ENCODE measurements at regions not wholly inside any gene's neighbourhood (a gene's known extent, or its start where the extent isn't known, plus 50 kb on each side); places are given as distances from the start of the nearest gene placed in this dataset.
"Not testable (repeated sequence)": the region's sequence is repeated elsewhere in the genome, so short reads cannot be mapped to it uniquely, and the experiment has no call there.

DNA sequence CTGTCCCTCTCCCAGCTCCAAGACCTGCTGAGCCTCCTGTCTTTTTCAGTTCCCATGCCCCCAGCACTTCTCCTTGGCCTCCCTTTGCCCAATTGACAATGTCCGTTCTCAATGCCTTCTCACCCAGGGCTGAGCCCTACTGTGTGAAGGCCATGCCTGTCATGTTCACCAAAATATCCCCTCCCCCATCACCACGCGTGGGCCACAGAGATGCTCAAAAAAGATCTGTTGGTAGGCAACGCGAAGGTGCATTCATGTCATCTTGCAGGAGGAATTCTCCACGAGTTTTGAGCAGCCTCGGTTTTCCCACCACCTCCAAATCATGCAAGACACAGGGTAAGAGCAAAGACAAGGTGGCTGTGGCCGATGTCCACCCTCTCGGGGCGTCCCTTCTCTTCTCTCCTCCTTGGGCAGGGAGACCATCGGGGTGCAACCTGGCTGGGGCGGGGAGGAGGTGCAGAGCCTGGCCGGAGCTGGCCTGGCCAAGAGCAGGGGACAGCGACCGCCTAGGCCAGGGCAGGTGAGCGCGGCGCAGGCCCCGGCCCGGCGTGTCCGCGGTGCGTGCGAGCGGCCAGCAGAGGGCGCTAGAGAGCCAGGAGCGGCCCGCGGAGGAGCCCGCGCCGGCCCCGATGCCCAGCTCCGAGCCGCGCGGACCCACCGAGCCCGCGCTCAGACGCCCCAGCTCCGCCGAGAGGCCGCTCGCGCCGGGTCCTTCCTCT is 56.3 kb upstream of the KRTAP5-11 start:
- peak; percentile 49 for DNase-seq

DNA sequence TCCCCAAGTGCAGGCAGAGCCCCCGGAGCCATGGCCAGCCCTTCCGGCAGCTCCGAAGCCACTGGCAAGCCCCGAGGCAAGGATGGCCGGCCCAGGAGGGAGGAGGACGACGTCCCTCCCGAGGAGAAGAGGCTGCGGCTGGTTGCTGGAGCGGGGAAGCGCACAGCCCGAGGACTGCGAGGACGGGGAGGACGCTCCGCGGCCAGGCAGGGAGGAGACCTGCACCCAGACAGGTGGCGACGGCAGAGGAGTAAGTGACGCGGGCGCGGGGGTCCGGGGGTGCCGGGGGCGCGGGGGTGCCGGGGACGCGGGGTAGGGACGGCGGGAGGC is 56.8 kb upstream of the KRTAP5-11 start:
- DNase-seq: not testable (repeated sequence)

DNA sequence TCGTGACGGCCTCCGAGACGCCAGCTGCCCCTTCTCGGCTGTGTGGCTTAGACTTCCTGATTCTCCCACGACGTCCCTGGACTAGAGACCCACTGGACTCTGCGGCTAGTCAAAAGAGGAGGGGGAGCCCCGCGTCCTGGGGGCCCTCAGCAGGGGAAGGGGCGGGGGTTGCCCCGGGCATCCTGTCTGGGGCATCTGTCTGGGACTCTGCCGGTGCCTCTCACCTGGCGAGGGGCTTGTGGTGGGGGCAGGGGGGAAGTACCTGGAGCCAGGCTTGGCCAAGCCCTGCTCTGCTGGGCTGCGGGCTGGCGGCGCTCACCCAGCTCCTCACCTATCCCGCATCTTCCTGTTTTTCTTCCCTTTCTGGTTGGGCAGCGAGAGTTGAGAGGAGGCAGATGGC is 57.2 kb upstream of the KRTAP5-11 start:
- not testable (repeated sequence) for DNase-seq

DNA sequence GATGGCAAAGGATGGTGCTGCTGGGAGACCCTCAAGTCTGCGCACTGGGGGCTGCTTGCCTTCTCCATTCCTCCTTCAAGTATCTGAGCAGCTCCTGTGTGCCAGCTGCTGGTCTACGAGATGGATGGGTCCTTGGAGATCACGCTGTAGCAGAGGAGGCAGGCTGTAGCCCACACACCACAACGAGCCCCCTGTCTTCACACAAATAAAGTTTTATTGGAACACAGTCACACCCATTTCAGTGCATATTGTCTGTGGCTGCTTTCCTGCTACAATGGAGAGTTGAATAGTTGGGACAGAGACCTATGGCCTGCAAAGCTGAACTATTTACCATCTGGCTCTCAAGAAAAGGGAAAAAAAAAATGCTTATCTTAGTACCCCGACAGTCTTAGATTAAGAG is 64.4 kb upstream of the KRTAP5-11 start:
- not testable (repeated sequence) for DNase-seq

DNA sequence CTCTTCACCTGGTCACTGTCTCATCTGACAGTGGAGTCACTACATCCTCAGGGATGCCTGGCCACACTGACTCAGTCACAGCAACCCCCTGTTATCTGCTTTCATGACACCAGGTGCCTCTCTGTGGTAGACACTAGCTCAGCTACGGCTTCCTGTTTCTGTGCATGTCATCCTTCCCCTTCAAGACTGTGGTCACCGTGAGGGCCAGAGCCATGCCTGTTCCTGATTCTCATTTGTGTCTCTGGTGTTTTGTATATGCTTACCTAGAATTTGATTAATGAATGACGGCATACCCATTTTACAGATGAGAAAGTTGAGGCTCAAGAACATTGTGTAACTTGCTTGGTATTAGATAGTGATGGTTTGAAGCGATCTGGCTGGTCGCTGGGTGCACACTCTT is 70.3 kb upstream of the KRTAP5-11 start:
- peak; percentile 12 for DNase-seq

DNA sequence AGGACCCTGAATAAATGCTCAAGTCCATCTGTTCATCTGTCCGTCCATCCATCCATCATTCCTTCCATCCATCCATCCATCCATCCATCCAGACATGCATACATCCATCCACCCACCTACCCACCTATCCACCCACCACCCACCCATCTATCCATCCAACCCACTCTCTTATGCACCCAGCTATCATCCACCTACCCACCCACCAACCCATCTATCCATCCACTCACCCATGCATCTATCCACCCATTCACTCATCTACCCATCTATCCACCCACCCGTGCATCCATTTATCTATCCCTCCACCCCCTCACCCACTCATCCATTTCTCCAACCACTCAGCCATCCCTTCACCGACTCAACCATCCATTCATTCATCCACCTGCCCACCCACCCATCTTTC is 71.7 kb upstream of the KRTAP5-11 start:
- DNase-seq: not testable (repeated sequence)

DNA sequence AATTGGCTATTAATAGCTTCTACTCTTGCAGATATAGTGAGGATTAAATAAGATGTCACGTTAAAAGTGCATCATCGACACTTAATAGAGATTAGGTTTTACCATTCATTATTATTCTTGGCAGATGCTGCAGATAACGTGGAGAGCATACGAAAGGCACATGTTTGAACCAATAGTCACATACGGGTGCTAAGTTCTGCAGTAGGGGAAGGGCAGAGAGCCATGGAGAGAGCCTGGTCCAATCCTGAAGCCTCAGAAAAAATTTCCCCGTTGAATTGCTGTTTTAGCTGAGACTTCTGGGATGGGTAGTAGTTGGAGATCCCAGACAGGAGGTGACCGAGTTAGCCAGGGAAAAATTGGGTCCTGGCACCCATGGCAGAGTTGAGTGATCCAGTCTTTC is 72.4 kb upstream of the KRTAP5-11 start:
- DNase-seq: not testable (repeated sequence)

DNA sequence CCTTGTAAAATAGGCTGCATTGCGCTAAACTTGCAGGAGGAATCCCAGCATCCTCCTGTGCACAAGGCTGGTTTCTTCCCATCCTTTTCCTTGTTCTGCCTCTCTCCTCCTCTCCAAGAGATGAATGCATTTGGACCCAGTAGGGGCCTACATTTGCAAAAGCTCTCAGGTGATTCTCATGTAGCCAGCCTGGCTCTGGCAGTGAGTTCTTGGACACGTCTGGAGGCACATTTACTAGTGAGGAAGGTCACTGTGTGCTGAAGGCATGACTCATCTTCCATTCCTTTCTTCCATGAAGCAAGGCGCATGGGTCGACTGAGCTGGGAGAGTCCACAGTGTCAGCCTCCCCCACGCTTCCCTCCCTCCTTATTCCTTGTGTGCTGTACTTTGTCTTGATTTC is 73.8 kb upstream of the KRTAP5-11 start:
- DNase-seq: not testable (repeated sequence)

DNA sequence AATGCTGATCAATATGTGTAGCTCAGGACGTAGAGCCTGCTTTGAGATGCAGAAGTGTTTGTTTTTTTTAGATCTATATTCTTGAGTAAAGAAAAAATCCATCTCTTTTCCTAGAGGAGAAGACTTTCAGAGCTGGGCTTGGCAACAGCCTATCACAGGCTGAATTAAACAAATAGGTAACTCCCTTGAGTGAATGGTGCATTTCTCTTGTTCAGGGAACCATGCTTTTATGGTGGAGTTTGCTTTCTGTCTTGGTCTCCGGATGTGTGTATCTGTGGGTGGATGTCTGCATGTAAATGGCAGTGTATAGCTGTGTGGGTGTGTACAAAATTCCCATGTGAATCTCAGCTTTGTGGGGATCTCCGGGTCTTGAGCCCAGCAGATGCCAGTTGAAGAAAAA is 82.3 kb upstream of the KRTAP5-11 start:
- DNase-seq: not testable (repeated sequence)

DNA sequence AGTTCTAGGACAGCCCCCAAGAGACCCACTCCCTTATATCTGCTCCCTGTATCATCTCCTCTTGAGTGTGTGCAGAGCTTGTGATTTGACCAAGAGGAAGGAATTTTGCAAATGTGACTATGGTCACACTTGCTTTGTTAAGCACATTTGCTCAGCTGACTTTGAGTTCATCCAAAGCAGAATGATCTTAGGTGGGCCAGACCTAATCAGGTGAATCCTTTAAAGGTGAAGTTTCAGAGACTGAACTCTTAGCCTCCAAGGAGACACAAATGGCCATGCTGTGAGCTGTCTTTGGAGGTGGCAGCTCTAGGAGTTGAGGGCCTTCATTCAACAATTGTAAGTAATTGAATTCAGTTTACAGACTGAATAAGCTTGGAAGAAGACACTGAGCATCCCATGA is 115.4 kb upstream of the KRTAP5-11 start:
- DNase-seq: not testable (repeated sequence)

DNA sequence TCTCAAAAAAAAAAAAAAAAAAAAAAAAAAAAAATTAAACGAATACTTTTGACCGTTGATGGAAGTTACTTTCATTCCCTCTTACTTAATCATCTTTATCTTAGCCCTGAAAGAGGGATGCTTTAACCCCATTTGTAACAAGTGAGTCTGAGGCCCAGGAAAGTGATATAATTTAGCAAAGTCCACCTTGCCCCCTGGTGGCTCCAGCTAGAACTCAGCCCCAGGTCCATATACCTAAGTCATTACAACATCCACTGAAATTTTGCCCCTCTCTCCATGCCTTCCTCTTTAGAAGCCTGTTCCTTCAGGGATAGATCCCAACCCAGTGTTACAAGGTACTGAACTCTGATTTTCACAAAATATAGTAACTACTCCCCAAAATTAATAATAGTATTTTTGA is 116.3 kb upstream of the KRTAP5-11 start:
- DNase-seq: not testable (repeated sequence)

DNA sequence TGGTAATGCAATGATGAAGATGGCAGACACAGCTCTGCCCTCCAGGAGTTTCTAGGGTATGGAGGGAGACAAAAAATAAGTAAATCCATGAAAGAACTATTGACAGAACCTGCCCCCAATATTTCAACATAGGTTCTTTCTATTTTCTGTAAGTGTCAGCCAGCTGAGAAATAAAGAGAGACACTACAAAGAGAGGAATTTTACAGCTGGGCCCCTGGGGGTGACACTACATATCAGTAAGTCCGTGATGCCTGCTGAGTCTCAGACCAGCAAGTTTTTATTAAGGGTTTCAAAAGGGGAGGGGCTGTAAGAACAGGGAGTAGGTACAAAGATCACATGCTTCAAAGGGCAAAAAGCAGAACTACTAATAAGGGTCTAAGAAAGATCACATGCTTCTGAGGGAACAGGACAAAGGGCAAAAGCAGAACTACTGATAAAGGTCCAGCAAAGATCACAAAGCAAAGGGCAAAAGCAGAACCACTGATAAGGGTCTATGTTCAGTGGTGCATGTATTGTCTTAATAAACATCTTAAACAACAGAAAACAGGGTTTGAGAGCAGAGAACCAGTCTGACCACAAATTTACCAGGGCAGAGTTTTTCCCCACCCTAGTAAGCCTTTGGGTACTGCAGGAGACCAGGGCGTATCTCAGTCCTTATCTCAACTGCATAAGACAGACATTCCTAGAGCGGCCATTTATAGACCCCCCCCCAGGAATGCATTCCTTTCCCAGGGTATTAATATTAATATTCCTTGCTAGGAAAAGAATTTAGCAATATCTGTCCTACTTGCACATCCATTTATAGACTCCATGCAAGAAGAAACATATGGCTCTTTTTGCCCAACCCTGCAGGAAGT is 119.0 kb upstream of the KRTAP5-11 start:
- DNase-seq: not testable (repeated sequence)

DNA sequence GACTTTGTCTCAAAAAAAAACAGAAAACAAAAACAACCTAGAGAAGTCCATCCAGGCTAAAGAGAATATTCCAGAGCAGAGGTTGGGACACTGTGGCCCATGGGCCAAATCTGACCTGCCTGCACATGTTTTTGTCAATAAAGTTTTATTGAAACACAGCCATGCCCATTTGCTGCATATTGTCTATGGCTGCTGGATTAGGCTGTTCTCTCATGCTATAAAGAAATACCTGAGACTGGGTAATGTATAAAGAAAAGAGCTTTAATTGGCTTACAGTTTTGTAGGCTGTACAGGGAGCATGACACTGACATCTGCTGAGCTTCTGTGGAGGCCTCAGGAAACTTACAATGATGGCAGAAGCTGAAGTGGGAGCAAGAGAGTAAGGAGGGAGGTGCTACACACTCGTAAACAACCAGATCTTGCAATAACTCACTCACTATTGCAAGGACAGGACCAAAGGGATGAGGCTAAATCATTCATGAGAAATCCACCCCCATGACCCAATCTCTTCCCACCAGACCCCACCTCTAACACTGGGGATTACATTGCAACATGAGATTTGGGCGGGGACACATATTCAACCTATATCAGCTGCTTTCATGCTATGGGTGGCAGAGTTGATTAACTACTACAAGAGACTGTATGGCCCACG is 122.5 kb upstream of the KRTAP5-11 start:
- DNase-seq: not testable (repeated sequence)

DNA sequence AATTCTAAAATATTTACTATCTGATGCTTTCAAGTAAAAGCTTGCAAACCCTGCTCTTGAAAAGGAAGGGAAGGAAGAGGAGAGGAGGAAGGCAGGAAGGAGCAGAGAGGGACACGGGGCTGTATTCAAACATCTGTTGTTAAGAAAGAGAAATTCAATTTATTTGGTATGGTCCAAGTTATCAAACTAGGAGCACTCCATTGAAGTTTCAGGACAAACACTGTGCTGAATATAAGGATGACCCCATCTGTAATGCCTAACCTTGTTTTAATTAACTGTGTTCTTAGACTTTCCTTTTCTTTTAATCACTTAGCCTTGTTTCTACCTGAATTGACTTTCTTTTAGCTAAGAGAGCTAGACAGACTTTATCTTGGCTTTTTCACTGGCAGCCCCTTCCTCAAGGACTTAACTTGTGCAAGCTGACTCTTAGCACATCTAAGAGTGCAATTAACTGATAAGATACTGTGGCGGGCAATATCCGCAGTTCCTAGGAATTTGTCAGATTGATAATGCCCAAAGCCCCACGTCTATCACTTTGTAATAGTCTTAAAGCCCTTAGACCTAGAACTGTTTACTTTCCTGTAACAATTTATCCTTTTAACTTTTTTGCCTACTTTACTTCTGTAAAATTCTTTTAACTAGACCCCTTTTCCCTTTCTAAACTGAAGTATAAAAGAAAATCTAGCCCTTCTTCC is 123.2 kb upstream of the KRTAP5-11 start:
- DNase-seq: not testable (repeated sequence)

DNA sequence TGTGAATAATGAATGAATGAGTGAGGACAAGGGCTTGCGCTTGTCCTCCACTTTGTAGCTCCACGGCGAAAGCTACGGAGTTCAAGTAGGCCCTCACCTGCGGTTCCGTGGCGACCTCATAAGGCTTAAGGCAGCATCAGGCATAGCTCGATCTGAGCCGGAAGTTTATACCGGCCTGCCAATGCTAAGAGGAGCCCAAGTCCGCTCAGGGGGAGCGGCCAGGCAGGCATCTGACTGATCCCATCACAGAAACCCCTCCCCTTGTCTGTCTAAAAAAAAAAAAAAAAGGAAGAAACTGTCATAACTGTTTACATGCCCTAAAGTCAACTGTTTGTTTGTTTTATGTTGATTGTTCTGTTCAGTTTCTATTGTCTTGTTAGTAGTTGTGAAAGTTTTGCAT is 124.4 kb upstream of the KRTAP5-11 start:
- not testable (repeated sequence) for DNase-seq

DNA sequence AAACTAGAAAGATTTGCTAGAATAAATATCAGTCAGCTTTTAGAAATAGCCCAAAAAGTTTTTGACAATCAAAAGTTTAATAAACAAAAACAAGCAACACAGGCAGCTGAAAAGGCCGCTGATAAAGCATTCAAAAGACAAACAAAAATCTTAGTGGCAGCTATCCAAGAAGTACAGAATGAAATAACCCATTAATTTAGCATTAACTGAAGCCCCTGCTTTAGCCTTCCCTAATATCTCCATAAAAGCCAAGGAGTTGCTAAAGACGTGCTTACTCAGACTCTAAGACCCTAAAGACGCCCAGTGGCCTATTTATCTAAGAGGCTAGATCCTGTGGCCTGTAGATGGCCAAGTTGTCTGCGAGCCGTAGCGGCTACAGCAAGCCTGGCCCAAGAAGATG is 123.5 kb upstream of the DEFB108B start:
- not testable (repeated sequence) for DNase-seq

DNA sequence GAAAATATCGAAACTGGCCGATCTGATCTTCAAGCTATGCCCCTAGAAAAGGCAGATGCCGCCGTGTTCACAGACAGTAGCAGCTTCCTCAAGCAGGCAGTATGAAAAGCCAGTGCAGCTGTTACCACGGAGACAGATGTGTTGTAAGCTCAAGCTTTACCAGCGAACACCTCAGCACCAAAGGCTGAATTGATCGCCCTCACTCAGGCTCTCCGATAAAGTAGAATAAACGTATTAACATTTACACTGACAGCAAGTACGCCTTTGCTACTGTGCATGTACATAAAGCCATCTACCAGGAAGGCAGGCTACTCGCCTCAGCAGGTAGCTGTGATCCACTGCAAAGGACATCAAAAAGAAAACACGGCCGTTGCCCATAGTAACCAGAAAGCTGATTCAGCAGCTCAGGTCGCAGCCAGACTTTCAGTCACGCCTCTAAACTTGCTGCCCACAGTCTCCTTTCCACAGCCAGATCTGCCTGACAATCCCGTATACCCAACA is 122.8 kb upstream of the DEFB108B start:
- DNase-seq: peak; percentile 49

DNA sequence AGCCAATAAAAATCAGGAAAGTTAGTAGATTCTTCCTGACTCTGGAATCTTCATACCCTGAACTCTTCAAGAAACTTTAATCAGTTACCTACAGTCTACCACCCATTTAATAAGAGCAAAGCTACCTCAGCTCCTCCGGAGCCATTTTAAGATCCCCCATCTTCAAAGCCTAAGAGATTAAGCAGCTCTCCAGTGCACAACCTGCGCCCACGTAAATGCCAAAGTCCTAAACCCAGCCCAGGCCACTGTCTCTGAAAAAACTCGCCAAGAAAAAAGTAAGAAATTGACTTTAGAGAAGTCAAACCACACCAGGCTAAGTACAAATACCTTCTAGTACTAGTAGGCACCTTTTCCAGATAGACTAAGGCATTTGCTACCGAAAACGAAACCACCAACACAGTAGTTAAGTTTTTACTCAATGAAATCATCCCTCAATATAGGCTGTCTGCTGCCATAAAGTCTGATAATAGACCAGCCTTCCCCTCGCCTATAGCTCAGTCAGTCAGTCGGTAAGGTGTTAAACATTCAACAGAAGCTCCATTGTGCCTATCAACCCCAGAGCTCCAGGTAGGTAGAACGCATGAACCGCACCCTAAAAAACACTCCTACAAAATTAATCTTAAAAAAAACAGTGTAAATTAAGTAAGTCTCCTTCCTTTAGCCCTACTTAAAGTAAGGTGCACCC is 122.2 kb upstream of the DEFB108B start:
- DNase-seq: peak; percentile 16

DNA sequence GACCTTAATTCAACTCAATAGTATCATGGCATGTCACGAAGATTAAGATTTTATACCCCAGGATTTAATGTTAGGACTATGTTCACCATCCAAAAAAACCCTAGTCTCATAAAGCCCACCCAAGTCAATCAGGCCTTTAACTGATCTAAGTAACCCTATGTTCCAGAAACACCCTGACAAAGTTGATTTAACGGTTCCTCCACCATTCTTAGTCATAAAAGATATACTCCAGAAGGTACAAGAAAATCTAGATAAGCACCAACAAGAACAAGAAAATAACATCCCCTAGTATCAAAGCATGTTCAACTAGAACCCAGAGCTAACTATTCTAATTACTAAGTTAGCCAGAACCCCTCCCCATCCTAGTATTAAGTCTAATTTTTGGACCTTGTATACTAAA is 120.7 kb upstream of the DEFB108B start:
- DNase-seq: not testable (repeated sequence)

DNA sequence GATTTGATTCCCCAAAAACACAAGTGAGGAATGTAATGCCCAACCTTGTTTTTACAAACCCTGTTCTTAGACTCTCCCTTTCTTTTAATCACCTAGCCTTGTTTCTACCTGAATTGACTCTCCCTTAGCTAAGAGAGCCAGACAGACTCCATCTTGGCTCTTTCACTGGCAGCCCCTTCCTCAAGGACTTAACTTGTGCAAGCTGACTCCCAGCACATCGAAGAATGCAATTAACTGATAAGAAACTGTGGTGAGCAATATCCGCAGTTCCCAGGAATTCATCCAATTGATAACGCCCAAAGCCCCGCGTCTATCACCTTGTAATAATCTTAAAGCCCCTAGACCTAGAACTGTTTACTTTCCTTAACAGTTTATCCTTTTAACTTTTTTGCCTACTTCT is 120.2 kb upstream of the DEFB108B start:
- DNase-seq: not testable (repeated sequence)

DNA sequence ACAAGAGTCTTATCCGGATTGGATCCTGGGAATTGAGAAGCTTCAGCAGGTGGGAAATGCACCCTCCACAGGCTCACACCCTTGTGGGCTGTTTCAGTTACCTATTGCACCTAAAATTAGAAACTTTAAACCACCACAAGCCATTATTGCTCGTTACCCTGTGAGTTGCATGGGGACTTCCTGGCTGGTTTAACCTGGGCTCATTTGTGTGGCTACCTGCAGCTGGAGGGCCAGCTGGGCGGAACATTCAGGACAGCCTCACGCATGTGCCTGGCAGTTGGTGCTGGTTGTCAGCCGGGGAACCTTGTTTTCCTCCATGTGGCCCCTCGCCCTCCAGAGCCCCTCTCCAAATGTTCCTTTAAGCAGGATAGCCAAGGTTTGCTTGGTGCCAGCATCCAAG is 118.5 kb upstream of the DEFB108B start:
- DNase-seq: not testable (repeated sequence)

DNA sequence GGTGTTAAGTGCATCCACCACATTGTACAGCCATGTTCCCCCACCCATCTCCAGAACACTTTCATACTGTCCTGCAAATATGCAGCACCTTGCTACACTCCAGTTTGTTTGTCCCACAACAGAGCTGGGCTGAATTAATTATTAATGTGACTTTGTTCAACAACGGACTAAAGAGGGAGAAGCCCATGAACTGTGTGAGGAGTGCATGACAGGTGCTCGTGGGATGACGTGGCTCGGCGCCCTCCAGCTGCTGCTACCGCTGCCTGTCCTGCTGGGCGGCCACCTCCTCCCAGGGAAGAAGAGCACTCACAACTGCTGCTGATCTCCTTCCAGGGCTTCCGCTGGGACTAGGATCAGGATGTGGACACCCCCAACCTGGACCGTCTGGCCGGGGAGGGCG is 111.2 kb upstream of the DEFB108B start:
- not testable (repeated sequence) for DNase-seq

All from activated CD4-positive, alpha-beta T cell treated with anti-CD3 and anti-CD28 coated beads, Interleukin-2, amount 50 U/mL, for 16 hours (primary cell).